ENCODE measurements at regions not wholly inside any gene's neighbourhood (a gene's known extent, or its start where the extent isn't known, plus 50 kb on each side); places are given as distances from the start of the nearest gene placed in this dataset.

- Histone ChIP-seq H3K4me3 (ENCODE audit: low read length in 2 of 2) (peak overlapping the region; percentile 30 to 45), H3K36me3 (ENCODE audit: control insufficient read depth in 2 of 2, insufficient read depth in 2 of 2, low read length in 1 of 2) (no peaks in the 10 kb centered on the region), H3K9me3 (ENCODE audit: control insufficient read depth in 2 of 2, insufficient read depth in 1 of 2, low read length in 1 of 2) (no peaks in the 10 kb centered on the region), H3K27ac (ENCODE audit: low read depth in 1 of 2, low read length in 1 of 2) (peak overlapping the region; percentile 78 to 91), H3K4me1 (ENCODE audit: control insufficient read depth in 2 of 2, insufficient read depth in 2 of 2, low read length in 2 of 2) (peaks cover 5 to 11% of the 10 kb centered on the region in 2 donors), H3K27me3 (ENCODE audit: control insufficient read depth in 2 of 2, insufficient read depth in 1 of 2, low read length in 1 of 2) (no peaks in the 10 kb centered on the region)
- DNase-seq (ENCODE audit: low read depth in 6 of 9, low spot score in 9 of 9), result peak; percentile 55 to 92 (median 80)
- 61% methylated on average over 6 of the region's 6 CpGs for WGBS
These were observed 1103.3 kb upstream of the B3GALT2 start for GRCh38 chr1:194289569-194290266.

DNA sequence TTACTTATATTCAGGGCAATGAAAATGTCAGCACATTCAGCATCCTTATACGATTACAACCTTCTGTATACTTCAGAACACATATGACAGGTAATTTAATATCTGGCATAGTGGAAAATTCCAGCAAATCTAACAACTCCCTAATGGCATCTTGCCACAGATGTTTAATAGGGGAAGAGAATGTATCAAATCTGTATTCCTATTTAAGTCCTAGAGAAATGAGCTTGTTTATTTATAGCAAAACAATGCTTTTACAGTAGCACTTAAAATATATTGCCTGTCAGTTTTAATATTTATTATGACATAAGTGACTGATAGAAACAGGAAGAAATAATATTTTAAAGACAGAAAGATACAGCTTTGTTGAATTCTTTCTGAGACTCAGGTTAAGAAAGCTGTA, 1101.8 kb upstream of the B3GALT2 start:
- Histone ChIP-seq H3K9me3 (ENCODE audit: control insufficient read depth in 2 of 2, insufficient read depth in 1 of 2, low read length in 1 of 2) (no peaks in the 10 kb centered on the region), H3K4me1 (ENCODE audit: control insufficient read depth in 2 of 2, insufficient read depth in 2 of 2, low read length in 2 of 2) (peaks cover 5 to 10% of the 10 kb centered on the region in 2 donors), H3K36me3 (ENCODE audit: control insufficient read depth in 2 of 2, insufficient read depth in 2 of 2, low read length in 1 of 2) (no peaks in the 10 kb centered on the region), H3K27ac (ENCODE audit: low read depth in 1 of 2, low read length in 1 of 2) (peak overlapping the region in 1 of 2 donors; percentile 91), H3K4me3 (ENCODE audit: low read length in 2 of 2) (peak overlapping the region; percentile 28 to 45), H3K27me3 (ENCODE audit: control insufficient read depth in 2 of 2, insufficient read depth in 1 of 2, low read length in 1 of 2) (no peaks in the 10 kb centered on the region)
- 91% methylated on average over 1 of the region's 1 CpG for WGBS
- no peak for DNase-seq (ENCODE audit: low read depth in 6 of 9, low spot score in 9 of 9)

DNA sequence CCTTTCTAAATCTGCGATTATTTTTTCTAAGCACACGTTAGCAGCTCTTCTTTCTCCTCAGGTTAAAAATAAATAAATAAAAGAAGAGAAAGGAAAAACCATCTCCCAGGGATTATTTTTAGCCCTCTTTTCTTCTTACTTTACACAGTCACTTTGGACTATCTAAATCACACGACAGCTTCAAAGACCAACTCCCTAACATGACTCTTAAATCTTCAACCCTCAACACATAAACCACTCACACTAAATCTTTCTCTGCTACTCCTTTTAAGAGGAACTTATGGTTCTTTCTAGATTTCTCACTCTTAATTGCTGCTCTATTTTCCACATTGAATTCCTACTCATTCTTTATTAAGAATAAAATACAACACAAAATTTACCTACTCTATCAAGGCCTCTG, 1095.0 kb upstream of the B3GALT2 start:
- Histone ChIP-seq H3K27me3 (ENCODE audit: control insufficient read depth in 2 of 2, insufficient read depth in 1 of 2, low read length in 1 of 2) (no peaks in the 10 kb centered on the region), H3K4me3 (ENCODE audit: low read length in 2 of 2) (no peak overlapping the region), H3K9me3 (ENCODE audit: control insufficient read depth in 2 of 2, insufficient read depth in 1 of 2, low read length in 1 of 2) (no peaks in the 10 kb centered on the region), H3K27ac (ENCODE audit: low read depth in 1 of 2, low read length in 1 of 2) (no peak overlapping the region), H3K36me3 (ENCODE audit: control insufficient read depth in 2 of 2, insufficient read depth in 2 of 2, low read length in 1 of 2) (no peaks in the 10 kb centered on the region), H3K4me1 (ENCODE audit: control insufficient read depth in 2 of 2, insufficient read depth in 2 of 2, low read length in 2 of 2) (peaks cover 0 to 3% of the 10 kb centered on the region in 2 donors)
- peak in 1 of 9 donors; percentile 52 for DNase-seq (ENCODE audit: low read depth in 6 of 9, low spot score in 9 of 9)
- WGBS, result 54% methylated on average over 3 of the region's 3 CpGs

GRCh38 chr1:194280463-194280862, 1094.0 kb upstream of the B3GALT2 start:
- H3K27ac ChIP-seq (ENCODE audit: low read depth in 1 of 2, low read length in 1 of 2), result no peak overlapping the region
- WGBS, result 73% methylated on average over 4 of the region's 4 CpGs
- H3K36me3 ChIP-seq (ENCODE audit: control insufficient read depth in 2 of 2, insufficient read depth in 2 of 2, low read length in 1 of 2), result no peaks in the 10 kb centered on the region

GRCh38 chr1:194279975-194280374, 1093.6 kb upstream of the B3GALT2 start:
- 95% methylated on average over 3 of the region's 3 CpGs for WGBS
- H3K4me1 ChIP-seq (ENCODE audit: control insufficient read depth in 2 of 2, insufficient read depth in 2 of 2, low read length in 2 of 2), result peaks cover 0 to 3% of the 10 kb centered on the region in 2 donors
- no peak overlapping the region for H3K27ac ChIP-seq (ENCODE audit: low read depth in 1 of 2, low read length in 1 of 2)
- H3K4me3 ChIP-seq (ENCODE audit: low read length in 2 of 2), result no peak overlapping the region
- no peaks in the 10 kb centered on the region for H3K36me3 ChIP-seq (ENCODE audit: control insufficient read depth in 2 of 2, insufficient read depth in 2 of 2, low read length in 1 of 2)
- H3K27me3 ChIP-seq (ENCODE audit: control insufficient read depth in 2 of 2, insufficient read depth in 1 of 2, low read length in 1 of 2), result no peaks in the 10 kb centered on the region
- no peak for DNase-seq (ENCODE audit: low read depth in 6 of 9, low spot score in 9 of 9)
- no peaks in the 10 kb centered on the region for H3K9me3 ChIP-seq (ENCODE audit: control insufficient read depth in 2 of 2, insufficient read depth in 1 of 2, low read length in 1 of 2)

More at GRCh38 chr1:194280463-194280862, 1094.0 kb upstream of the B3GALT2 start:
- Histone ChIP-seq H3K4me3 (ENCODE audit: low read length in 2 of 2) (no peak overlapping the region), H3K27me3 (ENCODE audit: control insufficient read depth in 2 of 2, insufficient read depth in 1 of 2, low read length in 1 of 2) (no peaks in the 10 kb centered on the region), H3K9me3 (ENCODE audit: control insufficient read depth in 2 of 2, insufficient read depth in 1 of 2, low read length in 1 of 2) (no peaks in the 10 kb centered on the region), H3K4me1 (ENCODE audit: control insufficient read depth in 2 of 2, insufficient read depth in 2 of 2, low read length in 2 of 2) (peaks cover 0 to 3% of the 10 kb centered on the region in 2 donors)
- DNase-seq (ENCODE audit: low read depth in 6 of 9, low spot score in 9 of 9), result no peak

DNA sequence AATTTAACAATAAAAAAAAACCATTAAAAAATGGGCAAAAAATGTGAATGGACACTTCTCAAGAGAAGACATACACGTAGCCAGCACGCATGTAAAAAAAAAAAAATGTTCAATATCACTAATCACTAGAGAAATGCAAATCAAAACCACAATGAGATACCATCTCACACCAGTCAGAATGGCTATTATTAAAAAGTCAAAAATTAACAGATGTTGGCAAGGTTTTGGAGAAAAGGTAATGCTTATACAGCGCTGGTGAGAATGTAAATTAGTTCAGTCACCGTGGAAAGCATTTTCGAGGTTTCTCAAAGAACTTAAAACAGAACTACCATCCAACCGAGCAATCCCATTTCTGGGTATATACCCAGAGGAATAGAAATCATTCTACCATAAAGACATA, 1091.5 kb upstream of the B3GALT2 start:
- Histone ChIP-seq H3K4me1 (ENCODE audit: control insufficient read depth in 2 of 2, insufficient read depth in 2 of 2, low read length in 2 of 2) (peaks cover 0 to 3% of the 10 kb centered on the region in 2 donors), H3K27me3 (ENCODE audit: control insufficient read depth in 2 of 2, insufficient read depth in 1 of 2, low read length in 1 of 2) (no peaks in the 10 kb centered on the region), H3K9me3 (ENCODE audit: control insufficient read depth in 2 of 2, insufficient read depth in 1 of 2, low read length in 1 of 2) (no peaks in the 10 kb centered on the region), H3K36me3 (ENCODE audit: control insufficient read depth in 2 of 2, insufficient read depth in 2 of 2, low read length in 1 of 2) (no peaks in the 10 kb centered on the region), H3K27ac (ENCODE audit: low read depth in 1 of 2, low read length in 1 of 2) (no peak overlapping the region), H3K4me3 (ENCODE audit: low read length in 2 of 2) (no peak overlapping the region)
- 96% methylated on average over 6 of the region's 6 CpGs for whole genome bisulfite sequencing
- DNase-seq (ENCODE audit: low read depth in 6 of 9, low spot score in 9 of 9), result no peak

DNA sequence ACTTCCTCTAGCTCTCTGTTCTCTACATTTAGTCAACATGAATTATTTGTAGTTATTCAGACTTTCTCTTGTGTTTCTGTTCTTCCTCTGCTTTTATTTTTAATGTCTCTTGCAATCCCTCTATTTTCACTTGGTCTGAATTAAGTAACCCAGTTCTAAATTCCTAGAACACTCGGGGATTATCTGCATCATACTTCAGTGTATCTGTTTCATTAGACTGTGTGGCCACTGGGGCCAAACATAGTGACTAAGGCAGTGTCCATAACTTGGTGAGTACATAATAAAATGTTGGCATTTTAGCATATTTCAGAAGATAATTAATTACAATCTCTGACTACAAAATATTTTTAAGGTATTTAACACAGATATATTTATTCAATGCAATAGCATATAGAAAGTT, 1087.2 kb upstream of the B3GALT2 start:
- Histone ChIP-seq H3K36me3 (ENCODE audit: control insufficient read depth in 2 of 2, insufficient read depth in 2 of 2, low read length in 1 of 2) (no peaks in the 10 kb centered on the region), H3K9me3 (ENCODE audit: control insufficient read depth in 2 of 2, insufficient read depth in 1 of 2, low read length in 1 of 2) (no peaks in the 10 kb centered on the region), H3K27ac (ENCODE audit: low read depth in 1 of 2, low read length in 1 of 2) (no peak overlapping the region), H3K4me3 (ENCODE audit: low read length in 2 of 2) (no peak overlapping the region), H3K4me1 (ENCODE audit: control insufficient read depth in 2 of 2, insufficient read depth in 2 of 2, low read length in 2 of 2) (no peaks in the 10 kb centered on the region), H3K27me3 (ENCODE audit: control insufficient read depth in 2 of 2, insufficient read depth in 1 of 2, low read length in 1 of 2) (no peaks in the 10 kb centered on the region)
- 94% methylated on average over 1 of the region's 1 CpG for WGBS
- DNase-seq (ENCODE audit: low read depth in 6 of 9, low spot score in 9 of 9), result no peak

- H3K4me1 ChIP-seq (ENCODE audit: control insufficient read depth in 2 of 2, insufficient read depth in 2 of 2, low read length in 2 of 2), result no peaks in the 10 kb centered on the region
- no peak for DNase-seq (ENCODE audit: low read depth in 6 of 9, low spot score in 9 of 9)
- no peaks in the 10 kb centered on the region for H3K27me3 ChIP-seq (ENCODE audit: control insufficient read depth in 2 of 2, insufficient read depth in 1 of 2, low read length in 1 of 2)
- no peak overlapping the region for H3K4me3 ChIP-seq (ENCODE audit: low read length in 2 of 2)
- peaks cover 0 to 6% of the 10 kb centered on the region in 2 donors for H3K9me3 ChIP-seq (ENCODE audit: control insufficient read depth in 2 of 2, insufficient read depth in 1 of 2, low read length in 1 of 2)
- H3K36me3 ChIP-seq (ENCODE audit: control insufficient read depth in 2 of 2, insufficient read depth in 2 of 2, low read length in 1 of 2), result peaks cover 0 to 7% of the 10 kb centered on the region in 2 donors
- H3K27ac ChIP-seq (ENCODE audit: low read depth in 1 of 2, low read length in 1 of 2), result no peak overlapping the region
These were observed 1082.4 kb upstream of the B3GALT2 start for GRCh38 chr1:194268839-194269238.

- H3K27ac ChIP-seq (ENCODE audit: low read depth in 1 of 2, low read length in 1 of 2), result no peak overlapping the region
- 95% methylated on average over 2 of the region's 2 CpGs for WGBS
- no peak overlapping the region for H3K4me3 ChIP-seq (ENCODE audit: low read length in 2 of 2)
- H3K9me3 ChIP-seq (ENCODE audit: control insufficient read depth in 2 of 2, insufficient read depth in 1 of 2, low read length in 1 of 2), result peaks cover 2 to 8% of the 10 kb centered on the region in 2 donors
- H3K36me3 ChIP-seq (ENCODE audit: control insufficient read depth in 2 of 2, insufficient read depth in 2 of 2, low read length in 1 of 2), result peaks cover 0 to 8% of the 10 kb centered on the region in 2 donors
- no peaks in the 10 kb centered on the region for H3K4me1 ChIP-seq (ENCODE audit: control insufficient read depth in 2 of 2, insufficient read depth in 2 of 2, low read length in 2 of 2)
- no peaks in the 10 kb centered on the region for H3K27me3 ChIP-seq (ENCODE audit: control insufficient read depth in 2 of 2, insufficient read depth in 1 of 2, low read length in 1 of 2)
- no peak for DNase-seq (ENCODE audit: low read depth in 6 of 9, low spot score in 9 of 9)
These were observed 1080.6 kb upstream of the B3GALT2 start for GRCh38 chr1:194267021-194267420.
